ENCODE measurements at regions not wholly inside any gene's neighbourhood (a gene's known extent, or its start where the extent isn't known, plus 50 kb on each side); places are given as distances from the start of the nearest gene placed in this dataset.

DNA sequence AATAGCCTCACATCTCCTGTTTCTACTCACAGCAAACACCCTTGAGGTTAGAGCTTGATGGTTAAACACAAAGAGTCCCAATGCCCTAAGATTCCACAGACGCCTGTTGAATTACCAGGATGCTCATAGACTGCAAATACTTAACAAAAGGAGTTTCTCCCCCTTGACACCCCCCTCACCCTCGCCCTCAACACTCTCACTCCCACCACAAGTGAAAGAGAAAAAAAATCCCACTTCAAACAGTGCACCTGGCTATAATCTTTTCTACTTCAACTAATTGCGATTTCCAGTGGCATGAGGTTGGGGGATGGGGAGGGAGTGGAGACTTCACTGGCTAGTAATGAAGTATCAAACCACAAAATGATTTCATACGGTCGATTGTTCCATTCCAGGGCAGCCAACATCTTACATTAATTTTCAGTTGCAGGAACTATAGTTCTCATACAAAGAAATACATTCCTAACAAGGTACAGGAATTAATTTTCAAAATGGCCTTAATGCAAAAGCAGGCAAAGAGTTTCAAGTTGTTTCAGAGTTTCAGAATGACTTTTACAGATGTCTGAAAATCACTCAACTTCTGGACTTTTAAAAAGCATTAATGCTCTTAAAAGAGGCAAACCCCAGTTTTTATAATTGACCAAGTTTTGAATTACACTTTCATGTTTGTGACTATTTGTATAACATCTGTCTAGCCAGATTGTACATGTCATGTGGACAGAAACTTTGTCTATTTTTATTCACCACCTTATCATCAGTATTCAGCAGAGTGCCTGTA lies 390.7 kb downstream of the C12orf75 start:
- no peak for TF ChIP-seq POLR2A (IDR thresholded peaks at IDR 0.05; ENCODE audit: low read length)
- TF ChIP-seq GATA1 (IDR thresholded peaks at IDR 0.05; ENCODE audit: low read depth, low read length), result no peak

All from erythroblast (primary cell).